ENCODE measurements at regions not wholly inside any gene's neighbourhood (a gene's known extent, or its start where the extent isn't known, plus 50 kb on each side); places are given as distances from the start of the nearest gene placed in this dataset.

- no peak overlapping the region for H3K4me3 ChIP-seq
- intact Hi-C loops (cut with DNase I): no loop called here
- H3K27me3 ChIP-seq: no peaks in the 10 kb centered on the region
- no peaks in the 10 kb centered on the region for H3K4me1 ChIP-seq (replicated peaks in 1 of 2)
- WGBS, 4 donors: 67 to 81% (median 77%) methylated on average over 2 of the region's 2 CpGs
- H3K9me3 ChIP-seq (replicated peaks in 1 of 3): no peaks in the 10 kb centered on the region
- no peaks in the 10 kb centered on the region for H3K36me3 ChIP-seq (replicated peaks in 1 of 2)
- no peak overlapping the region for H3K27ac ChIP-seq
- no peak for TF ChIP-seq CTCF (IDR thresholded peaks at IDR 0.05)
- DNase-seq: no peak
These were observed 206.0 kb downstream of the FBXO4 start for GRCh38 chr5:42131081-42131480.

- no peaks in the 10 kb centered on the region for H3K27me3 ChIP-seq
- 65 to 77% (median 73%) methylated on average over 2 of the region's 2 CpGs for WGBS, 4 donors
- H3K4me3 ChIP-seq: no peak overlapping the region
- H3K4me1 ChIP-seq (replicated peaks in 1 of 2): no peaks in the 10 kb centered on the region
- no peak overlapping the region for H3K27ac ChIP-seq
- no peak for DNase-seq
- H3K9me3 ChIP-seq (replicated peaks in 1 of 3): no peaks in the 10 kb centered on the region
- no peaks in the 10 kb centered on the region for H3K36me3 ChIP-seq (replicated peaks in 1 of 2)
- no peak for TF ChIP-seq POLR2A (IDR thresholded peaks at IDR 0.05)
- TF ChIP-seq CTCF (IDR thresholded peaks at IDR 0.05): no peak
- intact Hi-C loops (cut with DNase I): no loop called here
These were observed 218.3 kb downstream of the FBXO4 start for GRCh38 chr5:42143361-42143760.

GRCh38 chr5:42148813-42149212 lies 223.7 kb downstream of the FBXO4 start:
- Histone ChIP-seq H3K27ac (no peak overlapping the region), H3K36me3 (replicated peaks in 1 of 2) (no peaks in the 10 kb centered on the region), H3K27me3 (no peaks in the 10 kb centered on the region), H3K9me3 (replicated peaks in 1 of 3) (no peaks in the 10 kb centered on the region), H3K4me3 (no peak overlapping the region), H3K4me1 (replicated peaks in 1 of 2) (no peaks in the 10 kb centered on the region)
- 37 to 65% (median 44%) methylated on average over 1 of the region's 1 CpG for WGBS, 4 donors
- intact Hi-C loops (cut with DNase I): no loop called here
- TF ChIP-seq POLR2A (IDR thresholded peaks at IDR 0.05) (no peak), CTCF (IDR thresholded peaks at IDR 0.05) (no peak)
- DNase-seq: no peak

- 60 to 70% (median 64%) methylated on average over 3 of the region's 3 CpGs for WGBS, 4 donors
- Histone ChIP-seq H3K27ac (no peak overlapping the region), H3K4me3 (no peak overlapping the region), H3K27me3 (no peaks in the 10 kb centered on the region), H3K4me1 (replicated peaks in 1 of 2) (no peaks in the 10 kb centered on the region), H3K9me3 (replicated peaks in 1 of 3) (no peaks in the 10 kb centered on the region), H3K36me3 (replicated peaks in 1 of 2) (no peaks in the 10 kb centered on the region)
- no peak for DNase-seq
- TF ChIP-seq POLR2A (IDR thresholded peaks at IDR 0.05) (no peak), CTCF (IDR thresholded peaks at IDR 0.05) (no peak)
- intact Hi-C loops (cut with DNase I): no loop called here
These were observed 232.1 kb downstream of the FBXO4 start for GRCh38 chr5:42157215-42157614.
